ENCODE measurements at regions not wholly inside any gene's neighbourhood (a gene's known extent, or its start where the extent isn't known, plus 50 kb on each side); places are given as distances from the start of the nearest gene placed in this dataset.

DNA sequence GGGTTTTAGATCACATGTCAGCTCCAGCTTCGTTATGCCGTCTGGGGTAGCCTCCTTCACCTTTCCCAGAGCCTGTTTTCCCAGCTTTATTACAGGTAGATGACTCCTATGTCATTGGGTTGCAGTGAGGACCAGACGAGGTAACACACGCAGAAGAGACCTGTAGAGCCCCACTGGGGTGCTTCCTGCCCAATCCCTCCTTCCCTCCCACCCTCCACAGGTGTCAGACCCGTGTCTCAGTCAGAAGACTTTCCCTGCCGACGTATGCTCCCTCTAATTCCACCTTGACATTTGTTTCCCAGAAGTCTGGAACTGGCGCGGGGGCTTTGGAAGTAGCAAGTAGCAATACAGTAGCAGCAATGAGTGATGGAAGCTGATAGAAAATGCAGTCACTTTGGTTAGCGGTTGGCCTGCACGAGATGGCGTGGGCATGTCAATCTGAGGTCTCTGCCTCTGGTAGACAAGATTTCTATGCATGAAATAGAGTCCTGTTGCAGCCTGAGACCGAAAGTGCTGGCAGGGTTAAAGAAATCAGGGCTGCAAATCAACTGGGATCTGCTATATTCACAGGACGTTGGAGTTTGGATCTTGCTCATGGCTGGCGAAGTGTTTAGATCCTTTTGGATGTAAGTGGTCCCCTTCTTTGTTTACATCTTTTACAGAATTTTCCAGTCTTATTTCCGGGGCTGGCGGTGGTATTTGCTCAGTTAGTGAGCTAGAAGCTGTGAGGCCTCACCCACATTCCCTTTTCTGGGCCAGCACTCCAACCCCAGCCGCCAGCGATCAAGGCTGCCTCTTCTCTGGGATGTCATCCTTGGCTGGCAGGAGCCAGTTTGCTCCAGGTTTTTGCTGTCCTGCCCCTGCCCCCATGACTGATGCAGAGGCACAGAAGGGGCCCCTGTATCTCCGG lies 78.3 kb upstream of the KMT2C start:
- TF ChIP-seq, protein P1, sequence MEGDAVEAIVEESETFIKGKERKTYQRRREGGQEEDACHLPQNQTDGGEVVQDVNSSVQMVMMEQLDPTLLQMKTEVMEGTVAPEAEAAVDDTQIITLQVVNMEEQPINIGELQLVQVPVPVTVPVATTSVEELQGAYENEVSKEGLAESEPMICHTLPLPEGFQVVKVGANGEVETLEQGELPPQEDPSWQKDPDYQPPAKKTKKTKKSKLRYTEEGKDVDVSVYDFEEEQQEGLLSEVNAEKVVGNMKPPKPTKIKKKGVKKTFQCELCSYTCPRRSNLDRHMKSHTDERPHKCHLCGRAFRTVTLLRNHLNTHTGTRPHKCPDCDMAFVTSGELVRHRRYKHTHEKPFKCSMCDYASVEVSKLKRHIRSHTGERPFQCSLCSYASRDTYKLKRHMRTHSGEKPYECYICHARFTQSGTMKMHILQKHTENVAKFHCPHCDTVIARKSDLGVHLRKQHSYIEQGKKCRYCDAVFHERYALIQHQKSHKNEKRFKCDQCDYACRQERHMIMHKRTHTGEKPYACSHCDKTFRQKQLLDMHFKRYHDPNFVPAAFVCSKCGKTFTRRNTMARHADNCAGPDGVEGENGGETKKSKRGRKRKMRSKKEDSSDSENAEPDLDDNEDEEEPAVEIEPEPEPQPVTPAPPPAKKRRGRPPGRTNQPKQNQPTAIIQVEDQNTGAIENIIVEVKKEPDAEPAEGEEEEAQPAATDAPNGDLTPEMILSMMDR (IDR thresholded peaks at IDR 0.05 in 4 of 5, conservative IDR thresholded peaks at IDR 0.05 in 1 of 5): no peak
- no peak for TF ChIP-seq POLR2A (IDR thresholded peaks at IDR 0.05)
